Liver (tissue), 8 donors: ENCODE measurements at regions not wholly inside any gene's neighbourhood (a gene's known extent, or its start where the extent isn't known, plus 50 kb on each side); places are given as distances from the start of the nearest gene placed in this dataset.

Experiments
- DNase-seq: peaks from one replicate; pipeline ENCODE4 v3.0.0-alpha.2; 2017; ENCODE audit warnings: low spot score
- H3K27ac ChIP-seq, 2 donors: one replicate each; pipeline ENCODE4 v1.7.0; 2013; ENCODE audit warnings: inconsistent platforms in 2 of 2, low read length in 2 of 2, control low read depth in 1 of 2, low read depth in 1 of 2, mild to moderate bottlenecking in 1 of 2
- H3K27me3 ChIP-seq, 4 donors: one replicate each; pipeline versions ENCODE4 v1.6.1 to v1.7.0; 2013; ENCODE audit warnings: low read length in 3 of 4, inconsistent platforms in 1 of 4, mild to moderate bottlenecking in 1 of 4, moderate library complexity in 1 of 4; ENCODE audit not compliant: control insufficient read depth in 4 of 4, insufficient read depth in 4 of 4
- H3K36me3 ChIP-seq, 4 donors: one replicate each; pipeline versions ENCODE4 v1.6.1 to v1.7.0; 2013; ENCODE audit warnings: low read length in 3 of 4, mild to moderate bottlenecking in 3 of 4, low read depth in 1 of 4, moderate library complexity in 1 of 4; ENCODE audit not compliant: control insufficient read depth in 4 of 4, insufficient read depth in 3 of 4
- H3K4me1 ChIP-seq, 4 donors: one replicate each; pipeline versions ENCODE4 v1.6.1 to v1.7.0; 2013; ENCODE audit warnings: low read length in 3 of 4, mild to moderate bottlenecking in 3 of 4, moderate library complexity in 1 of 4; ENCODE audit not compliant: control insufficient read depth in 4 of 4, insufficient read depth in 4 of 4
- H3K4me3 ChIP-seq, 3 donors: one replicate each; pipeline versions ENCODE4 v1.6.1 to v1.7.0; 2013; ENCODE audit warnings: low read length in 3 of 3, control low read depth in 1 of 3, low read depth in 1 of 3, mild to moderate bottlenecking in 1 of 3
- H3K9ac ChIP-seq, 2 donors: one replicate each; pipeline ENCODE4 v1.7.0; 2013; ENCODE audit warnings: low read length in 2 of 2, mild to moderate bottlenecking in 2 of 2, moderate library complexity in 2 of 2, control low read depth in 1 of 2, low read depth in 1 of 2
- H3K9me3 ChIP-seq, 4 donors: one replicate each; pipeline versions ENCODE4 v1.6.1 to v1.7.0; 2013; ENCODE audit warnings: low read length in 3 of 4; ENCODE audit not compliant: control insufficient read depth in 4 of 4
- EGR1 ChIP-seq, 2 donors: IDR thresholded peaks; 2 replicates each; pipeline ENCODE4 v1.6.1; 2016 to 2018; ENCODE audit warnings: antibody characterized with exemption in 2 of 2, low read depth in 2 of 2
- FOXA1 ChIP-seq: IDR thresholded peaks from 2 replicates; pipeline ENCODE4 v1.6.1; 2016; ENCODE audit warnings: antibody characterized with exemption
- FOXA2 ChIP-seq: IDR thresholded peaks from 2 replicates; pipeline ENCODE4 v1.6.1; 2016; ENCODE audit warnings: antibody characterized with exemption
- GABPA ChIP-seq, 2 donors: IDR thresholded peaks in 1 of 2; conservative IDR thresholded peaks in 1 of 2; 2 replicates each; pipeline ENCODE4 v1.6.1; 2016; ENCODE audit warnings: antibody characterized with exemption in 2 of 2, mild to moderate bottlenecking in 1 of 2, moderate library complexity in 1 of 2
- HNF4A ChIP-seq, 2 donors: conservative IDR thresholded peaks; 2 replicates each; pipeline ENCODE4 v1.6.1; 2016; ENCODE audit warnings: antibody characterized with exemption in 2 of 2, mild to moderate bottlenecking in 2 of 2
- HNF4G ChIP-seq: IDR thresholded peaks from 2 replicates; pipeline ENCODE4 v1.6.1; 2016; ENCODE audit warnings: antibody characterized with exemption
- JUND ChIP-seq, 2 donors: IDR thresholded peaks; 2 replicates each; pipeline ENCODE4 v1.6.1; 2016; ENCODE audit warnings: antibody characterized with exemption in 2 of 2
- NR2F2 ChIP-seq: IDR thresholded peaks from 2 replicates; pipeline ENCODE4 v1.6.1; 2016; ENCODE audit warnings: antibody characterized with exemption
- RAD21 ChIP-seq, 2 donors: IDR thresholded peaks; 2 replicates each; pipeline ENCODE4 v1.6.1; 2016; ENCODE audit warnings: antibody characterized with exemption in 2 of 2, mild to moderate bottlenecking in 2 of 2
- RXRA ChIP-seq, 2 donors: IDR thresholded peaks; 2 replicates each; pipeline ENCODE4 v1.6.1; 2017 to 2018; ENCODE audit warnings: antibody characterized with exemption in 2 of 2, mild to moderate bottlenecking in 1 of 2
- SP1 ChIP-seq: IDR thresholded peaks from 2 replicates; pipeline ENCODE4 v1.6.1; 2018; ENCODE audit warnings: antibody characterized with exemption, mild to moderate bottlenecking
- TAF1 ChIP-seq: conservative IDR thresholded peaks from 2 replicates; pipeline ENCODE4 v1.6.1; 2016; ENCODE audit warnings: antibody characterized with exemption, mild to moderate bottlenecking
- YY1 ChIP-seq: IDR thresholded peaks from 2 replicates; pipeline ENCODE4 v1.6.1; 2016; ENCODE audit warnings: antibody characterized with exemption, mild to moderate bottlenecking
- WGBS: extraction: QIAGEN DNeasy Blood & Tissue Kit; methylation state at CpG from one replicate; pipeline ENCODE4 v1.1.7; 2013; 5-methylcytosine and 5-hydroxymethylcytosine counted together
- TF ChIP-seq, protein P1 (sequence below): IDR thresholded peaks from 2 replicates; pipeline ENCODE4 v1.6.1; 2016; ENCODE audit warnings: antibody characterized with exemption
- TF ChIP-seq, protein P2 (sequence below): fragments of 150-350 bp; IDR thresholded peaks from 2 replicates; pipeline ENCODE4 v1.5.1; 2017; ENCODE audit warnings: improper control_type of control experiment, low read depth, low read length; ENCODE audit not compliant: missing input control
- TF ChIP-seq, protein P3 (sequence below): IDR thresholded peaks from 2 replicates; pipeline ENCODE4 v1.6.1; 2016; ENCODE audit warnings: antibody characterized with exemption, mild to moderate bottlenecking
- TF ChIP-seq, protein P4 (sequence below): IDR thresholded peaks from 2 replicates; pipeline ENCODE4 v1.6.1; 2016; ENCODE audit warnings: antibody characterized with exemption
- TF ChIP-seq, protein P5 (sequence below): IDR thresholded peaks from 2 replicates; pipeline ENCODE4 v1.6.1; 2016; ENCODE audit warnings: antibody characterized with exemption
- donor health status: healthy.
- donor health status: healthy.
- donor health status: healthy.
- donor health status: healthy.
- donor health status: healthy.

DNA sequence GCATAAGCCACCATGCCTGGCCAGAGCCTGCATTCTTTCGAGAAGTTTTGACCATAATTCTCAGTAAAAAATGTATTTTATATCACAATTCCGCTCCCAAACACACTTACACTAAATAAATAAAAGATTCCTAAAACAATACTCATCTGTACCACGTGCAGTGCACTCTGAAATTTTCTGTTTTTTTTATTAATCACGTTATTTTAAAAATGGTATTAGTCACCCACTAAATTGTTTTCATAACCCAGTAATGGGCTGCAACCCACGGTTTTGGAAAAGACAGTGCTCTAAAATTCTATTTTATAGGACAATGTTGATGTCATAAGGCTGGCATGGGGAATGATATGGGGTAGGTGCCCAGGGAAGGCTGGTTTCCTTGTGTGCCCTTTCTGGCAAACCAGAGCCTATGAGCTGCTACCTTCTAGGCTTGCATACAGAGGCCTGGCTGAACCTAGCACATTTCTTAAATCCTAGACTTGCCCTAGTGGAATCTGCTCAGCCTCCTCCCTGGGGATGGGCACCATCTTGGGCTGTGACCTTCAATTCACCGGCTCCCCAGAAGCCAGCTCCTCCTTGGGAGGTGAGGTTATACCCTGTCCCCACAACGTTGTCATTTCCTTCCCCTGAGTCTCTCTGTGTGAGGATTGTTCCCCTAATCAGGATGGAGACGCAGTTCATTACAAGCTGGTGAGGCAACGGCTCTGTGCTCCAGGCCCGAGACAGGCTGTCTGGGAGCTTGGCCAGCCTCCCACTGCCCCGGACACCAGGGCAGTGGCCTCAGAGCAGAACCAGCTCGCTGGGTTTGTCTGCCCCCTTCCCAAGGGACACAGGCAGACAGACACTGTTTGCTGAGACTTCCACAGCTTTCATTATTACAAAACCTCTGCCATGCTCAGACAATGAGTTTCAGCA is 116.5 kb upstream of the NAV2 start:
- no peak overlapping the region for H3K9ac ChIP-seq
- peak; percentile 35 for DNase-seq
- no peaks in the 10 kb centered on the region for H3K9me3 ChIP-seq
- TF ChIP-seq RXRA (IDR thresholded peaks at IDR 0.05) (peak; percentile 85 to 90), RAD21 (IDR thresholded peaks at IDR 0.05) (peak; percentile 59 to 66), JUND (IDR thresholded peaks at IDR 0.05) (no peak), SP1 (peak; percentile 54), TAF1 (no peak), GABPA (IDR thresholded peaks at IDR 0.05 in 1 of 2, conservative IDR thresholded peaks at IDR 0.05 in 1 of 2) (no peak), EGR1 (IDR thresholded peaks at IDR 0.05; ENCODE audit: low read depth in 2 of 2) (no peak), HNF4A (conservative IDR thresholded peaks at IDR 0.05) (peak; percentile 64 to 77), FOXA2 (peak; percentile 3), FOXA1 (no peak), HNF4G (no peak), YY1 (no peak), NR2F2 (peak; percentile 50)
- TF ChIP-seq, protein P1, sequence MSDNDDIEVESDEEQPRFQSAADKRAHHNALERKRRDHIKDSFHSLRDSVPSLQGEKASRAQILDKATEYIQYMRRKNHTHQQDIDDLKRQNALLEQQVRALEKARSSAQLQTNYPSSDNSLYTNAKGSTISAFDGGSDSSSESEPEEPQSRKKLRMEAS: peak; percentile 41
- TF ChIP-seq, protein P2, sequence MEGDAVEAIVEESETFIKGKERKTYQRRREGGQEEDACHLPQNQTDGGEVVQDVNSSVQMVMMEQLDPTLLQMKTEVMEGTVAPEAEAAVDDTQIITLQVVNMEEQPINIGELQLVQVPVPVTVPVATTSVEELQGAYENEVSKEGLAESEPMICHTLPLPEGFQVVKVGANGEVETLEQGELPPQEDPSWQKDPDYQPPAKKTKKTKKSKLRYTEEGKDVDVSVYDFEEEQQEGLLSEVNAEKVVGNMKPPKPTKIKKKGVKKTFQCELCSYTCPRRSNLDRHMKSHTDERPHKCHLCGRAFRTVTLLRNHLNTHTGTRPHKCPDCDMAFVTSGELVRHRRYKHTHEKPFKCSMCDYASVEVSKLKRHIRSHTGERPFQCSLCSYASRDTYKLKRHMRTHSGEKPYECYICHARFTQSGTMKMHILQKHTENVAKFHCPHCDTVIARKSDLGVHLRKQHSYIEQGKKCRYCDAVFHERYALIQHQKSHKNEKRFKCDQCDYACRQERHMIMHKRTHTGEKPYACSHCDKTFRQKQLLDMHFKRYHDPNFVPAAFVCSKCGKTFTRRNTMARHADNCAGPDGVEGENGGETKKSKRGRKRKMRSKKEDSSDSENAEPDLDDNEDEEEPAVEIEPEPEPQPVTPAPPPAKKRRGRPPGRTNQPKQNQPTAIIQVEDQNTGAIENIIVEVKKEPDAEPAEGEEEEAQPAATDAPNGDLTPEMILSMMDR: no peak
- TF ChIP-seq, protein P3, sequence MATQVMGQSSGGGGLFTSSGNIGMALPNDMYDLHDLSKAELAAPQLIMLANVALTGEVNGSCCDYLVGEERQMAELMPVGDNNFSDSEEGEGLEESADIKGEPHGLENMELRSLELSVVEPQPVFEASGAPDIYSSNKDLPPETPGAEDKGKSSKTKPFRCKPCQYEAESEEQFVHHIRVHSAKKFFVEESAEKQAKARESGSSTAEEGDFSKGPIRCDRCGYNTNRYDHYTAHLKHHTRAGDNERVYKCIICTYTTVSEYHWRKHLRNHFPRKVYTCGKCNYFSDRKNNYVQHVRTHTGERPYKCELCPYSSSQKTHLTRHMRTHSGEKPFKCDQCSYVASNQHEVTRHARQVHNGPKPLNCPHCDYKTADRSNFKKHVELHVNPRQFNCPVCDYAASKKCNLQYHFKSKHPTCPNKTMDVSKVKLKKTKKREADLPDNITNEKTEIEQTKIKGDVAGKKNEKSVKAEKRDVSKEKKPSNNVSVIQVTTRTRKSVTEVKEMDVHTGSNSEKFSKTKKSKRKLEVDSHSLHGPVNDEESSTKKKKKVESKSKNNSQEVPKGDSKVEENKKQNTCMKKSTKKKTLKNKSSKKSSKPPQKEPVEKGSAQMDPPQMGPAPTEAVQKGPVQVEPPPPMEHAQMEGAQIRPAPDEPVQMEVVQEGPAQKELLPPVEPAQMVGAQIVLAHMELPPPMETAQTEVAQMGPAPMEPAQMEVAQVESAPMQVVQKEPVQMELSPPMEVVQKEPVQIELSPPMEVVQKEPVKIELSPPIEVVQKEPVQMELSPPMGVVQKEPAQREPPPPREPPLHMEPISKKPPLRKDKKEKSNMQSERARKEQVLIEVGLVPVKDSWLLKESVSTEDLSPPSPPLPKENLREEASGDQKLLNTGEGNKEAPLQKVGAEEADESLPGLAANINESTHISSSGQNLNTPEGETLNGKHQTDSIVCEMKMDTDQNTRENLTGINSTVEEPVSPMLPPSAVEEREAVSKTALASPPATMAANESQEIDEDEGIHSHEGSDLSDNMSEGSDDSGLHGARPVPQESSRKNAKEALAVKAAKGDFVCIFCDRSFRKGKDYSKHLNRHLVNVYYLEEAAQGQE: no peak
- TF ChIP-seq, protein P4, sequence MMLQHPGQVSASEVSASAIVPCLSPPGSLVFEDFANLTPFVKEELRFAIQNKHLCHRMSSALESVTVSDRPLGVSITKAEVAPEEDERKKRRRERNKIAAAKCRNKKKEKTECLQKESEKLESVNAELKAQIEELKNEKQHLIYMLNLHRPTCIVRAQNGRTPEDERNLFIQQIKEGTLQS: peak; percentile 51
- TF ChIP-seq, protein P5, sequence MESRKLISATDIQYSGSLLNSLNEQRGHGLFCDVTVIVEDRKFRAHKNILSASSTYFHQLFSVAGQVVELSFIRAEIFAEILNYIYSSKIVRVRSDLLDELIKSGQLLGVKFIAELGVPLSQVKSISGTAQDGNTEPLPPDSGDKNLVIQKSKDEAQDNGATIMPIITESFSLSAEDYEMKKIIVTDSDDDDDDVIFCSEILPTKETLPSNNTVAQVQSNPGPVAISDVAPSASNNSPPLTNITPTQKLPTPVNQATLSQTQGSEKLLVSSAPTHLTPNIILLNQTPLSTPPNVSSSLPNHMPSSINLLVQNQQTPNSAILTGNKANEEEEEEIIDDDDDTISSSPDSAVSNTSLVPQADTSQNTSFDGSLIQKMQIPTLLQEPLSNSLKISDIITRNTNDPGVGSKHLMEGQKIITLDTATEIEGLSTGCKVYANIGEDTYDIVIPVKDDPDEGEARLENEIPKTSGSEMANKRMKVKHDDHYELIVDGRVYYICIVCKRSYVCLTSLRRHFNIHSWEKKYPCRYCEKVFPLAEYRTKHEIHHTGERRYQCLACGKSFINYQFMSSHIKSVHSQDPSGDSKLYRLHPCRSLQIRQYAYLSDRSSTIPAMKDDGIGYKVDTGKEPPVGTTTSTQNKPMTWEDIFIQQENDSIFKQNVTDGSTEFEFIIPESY: no peak
- peak overlapping the region; percentile 10 to 56 for H3K27ac ChIP-seq
- H3K4me3 ChIP-seq: no peak overlapping the region
- H3K36me3 ChIP-seq: no peaks in the 10 kb centered on the region
- WGBS: 45% methylated on average over 12 of the region's 12 CpGs
- peaks cover 6 to 21% (median 12%) of the 10 kb centered on the region in 4 donors for H3K4me1 ChIP-seq
- no peaks in the 10 kb centered on the region for H3K27me3 ChIP-seq
